ENCODE measurements at regions not wholly inside any gene's neighbourhood (a gene's known extent, or its start where the extent isn't known, plus 50 kb on each side); places are given as distances from the start of the nearest gene placed in this dataset.

DNA sequence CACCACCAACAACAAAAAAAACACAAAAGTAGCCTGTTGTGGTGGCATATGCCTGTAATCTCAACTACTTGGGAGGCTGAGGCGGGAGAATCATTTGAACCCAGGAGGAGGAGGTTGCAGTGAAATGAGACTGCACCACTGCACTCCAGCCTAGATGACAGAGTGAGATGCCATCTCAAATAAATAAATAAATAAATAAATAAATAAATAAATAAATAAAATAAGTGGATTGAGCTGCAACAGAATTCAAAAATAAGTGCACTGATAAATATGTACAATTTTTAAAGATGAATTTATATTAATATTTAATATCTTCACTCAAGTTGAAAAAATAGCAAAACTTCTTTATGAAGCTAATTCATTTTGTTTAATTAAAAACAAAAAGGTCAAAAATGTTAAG, 259.6 kb downstream of the IRX2 start:
- CTCF ChIA-PET (ENCODE audit: partially characterized antibody): no interaction called here
- Histone ChIP-seq H2BK15ac (ENCODE audit: low read length) (no peak overlapping the region), H2BK120ac (replicated peaks; ENCODE audit: low read depth, low read length) (no peak overlapping the region), H3K9me3 (ENCODE audit: insufficient read depth in 2 of 2, low read depth in 1 of 2, low read length in 1 of 2) (peaks cover 4 to 6% of the 10 kb centered on the region in 2 experiments; a peak in 2 of 4 replicates), H2AK5ac (ENCODE audit: low read depth, low read length) (no peak overlapping the region), H2BK20ac (ENCODE audit: low read length) (no peak overlapping the region), H3K23ac (ENCODE audit: insufficient read length) (no peak overlapping the region), H4K20me1 (replicated peaks in 1 of 2; ENCODE audit: control insufficient read depth in 1 of 2, insufficient read depth in 2 of 2, low read length in 2 of 2) (no peaks in the 10 kb centered on the region), H4K5ac (ENCODE audit: insufficient read length, low read depth, low read length) (no peak overlapping the region), H4K91ac (replicated peaks; ENCODE audit: insufficient read length, low read length) (no peak overlapping the region), H2AFZ (ENCODE audit: low read length) (no peak overlapping the region), H2BK5ac (ENCODE audit: low read depth, low read length) (no peak overlapping the region), H3K23me2 (ENCODE audit: low read depth, low read length) (no peaks in the 10 kb centered on the region), H3K79me1 (ENCODE audit: low read depth, low read length) (no peaks in the 10 kb centered on the region), H4K8ac (ENCODE audit: extremely low read depth, insufficient read depth, low read length) (no peak overlapping the region), H3K14ac (ENCODE audit: insufficient read length) (no peak overlapping the region), H3K4me2 (ENCODE audit: insufficient read depth in 1 of 2, low read depth in 2 of 2, low read length in 2 of 2) (no peak overlapping the region), H3K4me1 (replicated peaks in 1 of 4; ENCODE audit: control insufficient read depth in 3 of 4, insufficient read depth in 4 of 4, low read length in 3 of 4) (no peaks in the 10 kb centered on the region; a peak in 1 of 7 replicates), H3K27ac (ENCODE audit: low read depth, low read length) (no peak overlapping the region), H3K4ac (replicated peaks; ENCODE audit: insufficient read length, low read depth, low read length) (no peak overlapping the region), H3K79me2 (ENCODE audit: control insufficient read depth in 1 of 2, insufficient read depth in 2 of 2, low read length in 2 of 2) (no peaks in the 10 kb centered on the region), H3K56ac (replicated peaks; ENCODE audit: insufficient read length, low read depth, low read length) (no peak overlapping the region), H3K9ac (replicated peaks in 1 of 4; ENCODE audit: extremely low read depth in 1 of 4, low read depth in 3 of 4, low read length in 3 of 4) (no peak overlapping the region), H3K36me3 (ENCODE audit: control insufficient read depth in 2 of 4, insufficient read depth in 4 of 4, low read length in 3 of 4) (no peaks in the 10 kb centered on the region), H3K27me3 (replicated peaks in 1 of 4; ENCODE audit: control insufficient read depth in 3 of 4, extremely low read depth in 1 of 4, insufficient read depth in 3 of 4, low read length in 3 of 4) (no peaks in the 10 kb centered on the region), H3K4me3 (ENCODE audit: extremely low read depth in 1 of 4, insufficient read depth in 2 of 4, low read depth in 3 of 4, low read length in 4 of 4) (no peak overlapping the region), H2BK12ac (ENCODE audit: low read depth, low read length) (no peak overlapping the region), H3K18ac (ENCODE audit: extremely low read depth, low read length) (no peak overlapping the region)
- FAIRE-seq (no peak), DNase-seq (ENCODE audit: low read depth in 1 of 2, low spot score in 2 of 2) (no peak)
- 87% methylated on average over 1 of the region's 1 CpG; no CpG with 5 or more reads in 1 of the 2 experiments for WGBS, 2 experiments (ENCODE audit: extremely low coverage in 1 of 2, insufficient coverage in 1 of 2, insufficient read length in 1 of 2, insufficient replicate concordance in 2 of 2, low coverage in 1 of 2, low lambda C conversion rate in 2 of 2, missing lambda C conversion rate in 1 of 2)
- POLR2A ChIA-PET (ENCODE audit: partially characterized antibody): no interaction called here
- no peak for TF ChIP-seq CHD2 (IDR thresholded peaks at IDR 0.05; ENCODE audit: low read length)
- no peak for TF ChIP-seq HDAC2 (IDR thresholded peaks at IDR 0.05; ENCODE audit: borderline replicate concordance in 1 of 2, low read depth in 2 of 2, low read length in 2 of 2)
- no peak for TF ChIP-seq BCL11A (IDR thresholded peaks at IDR 0.05; ENCODE audit: low read depth in 2 of 2, low read length in 2 of 2)
- no peak for TF ChIP-seq RNF2 (IDR thresholded peaks at IDR 0.05; ENCODE audit: borderline replicate concordance, low read depth, low read length, missing control alignments, poor library complexity, severe bottlenecking)
- TF ChIP-seq GTF2F1 (IDR thresholded peaks at IDR 0.05; ENCODE audit: borderline replicate concordance, low read depth, low read length): no peak
- no peak for TF ChIP-seq POLR2AphosphoS5 (IDR thresholded peaks at IDR 0.05; ENCODE audit: low read depth, low read length)
- no peak for TF ChIP-seq SP2 (IDR thresholded peaks at IDR 0.05; ENCODE audit: low read length)
- no peak for TF ChIP-seq YY1 (IDR thresholded peaks at IDR 0.05; ENCODE audit: low read depth, low read length)
- no peak for TF ChIP-seq TBP (IDR thresholded peaks at IDR 0.05; ENCODE audit: low read depth, low read length)
- TF ChIP-seq, protein P1, sequence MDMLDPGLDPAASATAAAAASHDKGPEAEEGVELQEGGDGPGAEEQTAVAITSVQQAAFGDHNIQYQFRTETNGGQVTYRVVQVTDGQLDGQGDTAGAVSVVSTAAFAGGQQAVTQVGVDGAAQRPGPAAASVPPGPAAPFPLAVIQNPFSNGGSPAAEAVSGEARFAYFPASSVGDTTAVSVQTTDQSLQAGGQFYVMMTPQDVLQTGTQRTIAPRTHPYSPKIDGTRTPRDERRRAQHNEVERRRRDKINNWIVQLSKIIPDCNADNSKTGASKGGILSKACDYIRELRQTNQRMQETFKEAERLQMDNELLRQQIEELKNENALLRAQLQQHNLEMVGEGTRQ (IDR thresholded peaks at IDR 0.05; ENCODE audit: low read length): no peak
- TF ChIP-seq SIN3A (conservative IDR thresholded peaks at IDR 0.05 in 1 of 2, IDR thresholded peaks at IDR 0.05 in 1 of 2; ENCODE audit: low read depth in 1 of 2, low read length in 2 of 2): no peak
- TF ChIP-seq SUZ12 (IDR thresholded peaks at IDR 0.05; ENCODE audit: low read length): no peak
- TF ChIP-seq KDM1A (IDR thresholded peaks at IDR 0.05; ENCODE audit: borderline replicate concordance, low read length): no peak

All from H1 (cell line).